ENCODE measurements at regions not wholly inside any gene's neighbourhood (a gene's known extent, or its start where the extent isn't known, plus 50 kb on each side); places are given as distances from the start of the nearest gene placed in this dataset.

GRCh38 chr7:148950806-148951205, 66.7 kb upstream of the EZH2 start:
- Histone ChIP-seq H3K36me3 (ENCODE audit: control insufficient read depth in 1 of 2, insufficient read depth in 2 of 2, low read length in 1 of 2) (no peaks in the 10 kb centered on the region), H3K27ac (ENCODE audit: low read depth in 1 of 2, low read length in 2 of 2) (no peak overlapping the region), H3K4me1 (ENCODE audit: control insufficient read depth in 1 of 2, insufficient read depth in 2 of 2, low read length in 2 of 2) (no peaks in the 10 kb centered on the region), H3K4me3 (ENCODE audit: low read length in 2 of 2) (no peak overlapping the region), H3K27me3 (ENCODE audit: control insufficient read depth in 1 of 2, insufficient read depth in 2 of 2, low read length in 1 of 2) (no peaks in the 10 kb centered on the region), H3K9me3 (ENCODE audit: control insufficient read depth, low read length) (no peaks in the 10 kb centered on the region)
- intact Hi-C loops (cut with DNase I), result no loop called here
- WGBS, 2 donors, result 95 to 96% methylated on average over 4 of the region's 4 CpGs
- ATAC-seq (ENCODE audit: low FRiP score) (no peak), DNase-seq (no peak)

DNA sequence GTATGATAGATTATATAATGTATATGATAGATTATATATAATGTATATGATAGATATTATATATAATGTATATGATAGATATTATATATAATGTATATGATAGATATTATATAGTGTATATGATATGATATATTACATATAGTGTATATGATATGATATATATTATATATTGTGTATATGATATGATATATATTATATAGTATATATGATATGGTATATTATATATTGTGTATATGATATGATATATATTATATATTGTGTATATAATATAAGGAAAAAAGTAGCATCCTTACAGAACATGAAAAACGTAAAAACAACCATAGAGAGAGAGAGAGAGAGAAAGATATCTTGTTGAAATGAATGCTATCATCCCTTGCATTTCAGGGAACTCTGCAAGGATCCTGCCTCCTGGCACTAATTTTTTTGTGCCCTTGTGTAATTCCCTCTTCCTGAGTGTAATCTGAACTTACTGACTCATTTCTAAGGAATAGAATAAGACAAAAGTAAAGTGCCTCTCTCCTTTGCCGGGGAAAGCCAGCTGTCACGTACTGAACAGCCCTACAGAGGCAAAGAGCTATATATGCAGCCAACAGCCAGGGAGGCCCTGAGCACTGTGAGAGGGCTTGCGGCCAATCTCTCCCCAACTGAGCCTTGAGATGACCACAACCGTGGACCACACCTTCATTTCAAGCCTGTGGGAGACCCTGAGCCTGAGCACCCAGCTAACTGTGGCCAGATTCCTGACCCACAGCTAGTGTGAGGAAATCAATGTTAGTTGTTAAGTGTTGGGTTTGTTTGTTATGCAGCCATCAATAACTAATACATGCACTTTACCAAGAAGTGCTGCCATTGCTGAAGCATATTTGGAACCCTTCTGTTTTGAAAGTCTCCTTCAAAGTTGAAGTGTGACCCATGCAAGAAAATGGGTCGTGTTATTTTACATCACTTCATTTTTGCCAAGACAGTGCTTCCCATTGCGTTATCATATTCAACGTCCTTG, 61.1 kb upstream of the EZH2 start:
- no peak for ATAC-seq (ENCODE audit: low FRiP score)
- DNase-seq, result no peak
- Histone ChIP-seq H3K27me3 (ENCODE audit: control insufficient read depth in 1 of 2, insufficient read depth in 2 of 2, low read length in 1 of 2) (no peaks in the 10 kb centered on the region), H3K36me3 (ENCODE audit: control insufficient read depth in 1 of 2, insufficient read depth in 2 of 2, low read length in 1 of 2) (no peaks in the 10 kb centered on the region), H3K4me3 (ENCODE audit: low read length in 2 of 2) (no peak overlapping the region), H3K4me1 (ENCODE audit: control insufficient read depth in 1 of 2, insufficient read depth in 2 of 2, low read length in 2 of 2) (no peaks in the 10 kb centered on the region), H3K27ac (ENCODE audit: low read depth in 1 of 2, low read length in 2 of 2) (no peak overlapping the region), H3K9me3 (ENCODE audit: control insufficient read depth, low read length) (no peaks in the 10 kb centered on the region)
- 50 to 63% methylated on average over 8 of the region's 8 CpGs for WGBS, 2 donors
- intact Hi-C loops (cut with DNase I), result no loop called here

DNA sequence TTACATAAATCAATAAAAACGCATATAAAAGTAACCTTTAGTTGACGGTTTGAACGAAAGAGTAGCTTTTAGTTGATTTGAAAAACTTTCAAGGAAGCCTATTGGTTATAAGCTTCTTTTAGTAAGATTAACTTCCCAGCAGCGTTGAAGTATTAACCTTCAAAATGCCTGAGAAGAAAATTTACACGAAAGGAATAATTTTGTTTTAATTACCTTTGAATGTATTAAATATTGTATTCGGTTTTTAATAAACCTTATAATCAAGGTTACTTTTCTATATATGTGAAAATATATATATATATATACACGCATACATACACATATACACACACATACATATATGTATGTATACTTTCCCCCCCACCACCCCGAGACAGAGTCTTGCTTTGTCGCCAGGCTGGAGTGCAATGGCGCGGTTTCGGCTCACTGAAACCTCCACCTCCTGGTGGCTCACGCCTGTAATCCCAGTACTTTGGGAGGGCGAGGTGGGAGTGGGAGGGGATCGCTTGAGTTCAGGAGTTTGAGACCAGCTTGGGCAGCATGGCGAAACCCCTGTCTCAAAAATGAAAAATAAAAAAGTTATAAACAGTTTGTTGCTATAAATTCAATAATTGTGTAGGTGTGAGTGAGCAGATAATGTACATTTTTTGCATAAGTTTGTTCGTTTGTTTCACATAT, 57.6 kb upstream of the EZH2 start:
- 15 to 25% methylated on average over 17 of the region's 17 CpGs for WGBS, 2 donors
- Histone ChIP-seq H3K9me3 (ENCODE audit: control insufficient read depth, low read length) (no peaks in the 10 kb centered on the region), H3K4me1 (ENCODE audit: control insufficient read depth in 1 of 2, insufficient read depth in 2 of 2, low read length in 2 of 2) (no peaks in the 10 kb centered on the region), H3K36me3 (ENCODE audit: control insufficient read depth in 1 of 2, insufficient read depth in 2 of 2, low read length in 1 of 2) (no peaks in the 10 kb centered on the region), H3K27me3 (ENCODE audit: control insufficient read depth in 1 of 2, insufficient read depth in 2 of 2, low read length in 1 of 2) (no peaks in the 10 kb centered on the region), H3K4me3 (ENCODE audit: low read length in 2 of 2) (peak overlapping the region; percentile 79 to 95), H3K27ac (ENCODE audit: low read depth in 1 of 2, low read length in 2 of 2) (no peak overlapping the region)
- intact Hi-C loops (cut with DNase I), result loop anchor here (2.0 kb wide), 1 partner anchor 57 kb away; the partner anchor contains the start of gene EZH2 (in 2 of the 2)
- DNase-seq (peak; percentile 71 to 79), ATAC-seq (ENCODE audit: low FRiP score) (peak; percentile 61)

GRCh38 chr7:148940702-148941597, 56.9 kb upstream of the EZH2 start:
- intact Hi-C loops (cut with DNase I), result loop anchor here (2.0 kb wide), 1 partner anchor 56 kb away; the partner anchor contains the start of gene EZH2 (in 2 of the 2)
- Histone ChIP-seq H3K27me3 (ENCODE audit: control insufficient read depth in 1 of 2, insufficient read depth in 2 of 2, low read length in 1 of 2) (no peaks in the 10 kb centered on the region), H3K27ac (ENCODE audit: low read depth in 1 of 2, low read length in 2 of 2) (peak overlapping the region in 1 of 2 donors; percentile 55), H3K9me3 (ENCODE audit: control insufficient read depth, low read length) (no peaks in the 10 kb centered on the region), H3K36me3 (ENCODE audit: control insufficient read depth in 1 of 2, insufficient read depth in 2 of 2, low read length in 1 of 2) (no peaks in the 10 kb centered on the region), H3K4me3 (ENCODE audit: low read length in 2 of 2) (peak overlapping the region; percentile 79 to 95), H3K4me1 (ENCODE audit: control insufficient read depth in 1 of 2, insufficient read depth in 2 of 2, low read length in 2 of 2) (no peaks in the 10 kb centered on the region)
- peak; percentile 94 for ATAC-seq (ENCODE audit: low FRiP score)
- WGBS, 2 donors, result 0% methylated on average over 43 of the region's 43 CpGs
- peak; percentile 88 to 91 for DNase-seq

GRCh38 chr7:148939128-148939755, 55.2 kb upstream of the EZH2 start:
- no peak overlapping the region for H3K4me3 ChIP-seq (ENCODE audit: low read length in 2 of 2)
- DNase-seq (no peak), ATAC-seq (ENCODE audit: low FRiP score) (no peak)
- WGBS, 2 donors, result 96 to 99% methylated on average over 1 of the region's 1 CpG
- no peaks in the 10 kb centered on the region for H3K9me3 ChIP-seq (ENCODE audit: control insufficient read depth, low read length)
- no peak overlapping the region for H3K27ac ChIP-seq (ENCODE audit: low read depth in 1 of 2, low read length in 2 of 2)
- H3K27me3 ChIP-seq (ENCODE audit: control insufficient read depth in 1 of 2, insufficient read depth in 2 of 2, low read length in 1 of 2), result no peaks in the 10 kb centered on the region
- intact Hi-C loops (cut with DNase I), result loop anchor here in 1 of 2 donors (5.0 kb wide), 1 partner anchor 42 kb away; no protein-coding TSS in a partner anchor
- H3K4me1 ChIP-seq (ENCODE audit: control insufficient read depth in 1 of 2, insufficient read depth in 2 of 2, low read length in 2 of 2), result no peaks in the 10 kb centered on the region
- H3K36me3 ChIP-seq (ENCODE audit: control insufficient read depth in 1 of 2, insufficient read depth in 2 of 2, low read length in 1 of 2), result no peaks in the 10 kb centered on the region

DNA sequence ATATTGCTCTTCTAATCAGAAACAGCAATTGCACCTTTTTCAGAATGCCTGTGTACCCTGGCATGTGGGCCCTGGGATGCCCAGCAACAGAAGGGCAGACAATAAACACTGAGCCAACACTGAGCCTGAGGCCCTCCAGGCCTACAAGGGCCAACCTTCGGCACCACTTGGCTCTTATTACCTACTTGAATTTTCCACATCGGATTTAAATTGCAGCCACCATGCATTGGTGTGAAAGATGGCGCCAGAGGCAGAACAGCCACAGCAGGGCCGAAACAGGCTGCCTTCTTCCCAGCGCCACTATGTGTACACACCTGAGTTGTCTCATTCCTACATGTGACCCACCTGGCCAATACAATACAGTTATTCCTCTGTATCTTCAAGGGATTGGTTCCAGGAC, 51.4 kb upstream of the EZH2 start:
- H3K4me3 ChIP-seq (ENCODE audit: low read length in 2 of 2), result no peak overlapping the region
- no peak overlapping the region for H3K27ac ChIP-seq (ENCODE audit: low read depth in 1 of 2, low read length in 2 of 2)
- no peak for DNase-seq
- no peaks in the 10 kb centered on the region for H3K9me3 ChIP-seq (ENCODE audit: control insufficient read depth, low read length)
- no peaks in the 10 kb centered on the region for H3K36me3 ChIP-seq (ENCODE audit: control insufficient read depth in 1 of 2, insufficient read depth in 2 of 2, low read length in 1 of 2)
- no peaks in the 10 kb centered on the region for H3K27me3 ChIP-seq (ENCODE audit: control insufficient read depth in 1 of 2, insufficient read depth in 2 of 2, low read length in 1 of 2)
- intact Hi-C loops (cut with DNase I), result loop anchor here in 1 of 2 donors (5.0 kb wide), 1 partner anchor 38 kb away; no protein-coding TSS in a partner anchor
- H3K4me1 ChIP-seq (ENCODE audit: control insufficient read depth in 1 of 2, insufficient read depth in 2 of 2, low read length in 2 of 2), result no peaks in the 10 kb centered on the region
- WGBS, 2 donors, result 97% methylated on average over 5 of the region's 5 CpGs
- ATAC-seq (ENCODE audit: low FRiP score), result no peak
